ENCODE measurements at regions not wholly inside any gene's neighbourhood (a gene's known extent, or its start where the extent isn't known, plus 50 kb on each side); places are given as distances from the start of the nearest gene placed in this dataset.

DNA sequence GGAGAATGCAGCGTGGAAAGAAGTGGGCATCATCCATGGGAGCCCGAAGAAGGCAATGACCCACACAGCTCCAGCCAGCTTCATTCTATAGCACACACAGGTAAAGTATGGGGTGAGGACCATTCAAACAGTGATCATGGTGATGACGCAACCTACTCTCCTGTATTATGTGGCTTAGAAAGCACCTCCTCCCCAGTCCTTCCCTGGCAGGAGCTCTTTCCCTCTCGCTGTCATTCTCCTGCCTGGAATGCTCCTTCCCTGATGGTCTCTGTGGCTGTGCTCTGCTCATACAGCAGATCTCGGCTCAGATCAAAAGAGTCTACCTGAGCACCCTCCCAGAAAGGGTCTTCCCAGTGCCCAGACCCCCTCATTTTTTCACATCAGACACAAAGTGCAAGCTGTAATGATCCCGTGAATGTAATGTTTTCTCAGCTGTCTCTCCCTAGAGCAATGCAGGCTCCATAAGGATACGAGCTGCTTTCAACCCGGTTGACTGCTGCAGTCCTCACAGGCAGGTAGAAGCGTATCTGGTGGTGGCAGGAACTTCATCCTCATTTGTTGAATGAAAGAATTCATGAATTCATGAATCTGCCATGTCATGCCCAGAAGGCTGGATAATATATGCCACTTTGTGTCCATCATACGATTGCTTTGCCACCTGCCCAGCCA is 248.8 kb downstream of the HS3ST3A1 start:
- Histone ChIP-seq H4K91ac (ENCODE audit: insufficient read length, low read depth, low read length) (no peak overlapping the region), H3K9me3 (ENCODE audit: control insufficient read depth, low read depth, low read length) (no peaks in the 10 kb centered on the region), H4K5ac (ENCODE audit: insufficient read length, low read depth, low read length) (no peak overlapping the region), H3K56ac (ENCODE audit: insufficient read length, low read depth, low read length) (no peak overlapping the region), H2AK5ac (ENCODE audit: insufficient read length, low read length) (no peak overlapping the region), H3K23ac (ENCODE audit: insufficient read length, low read depth, low read length) (no peak overlapping the region), H2BK5ac (ENCODE audit: insufficient read length, low read length) (no peak overlapping the region), H3K18ac (ENCODE audit: insufficient read length, low read depth, low read length) (peak overlapping the region; percentile 15), H3K79me2 (ENCODE audit: insufficient read depth, low read length) (no peaks in the 10 kb centered on the region), H3K14ac (ENCODE audit: insufficient read depth, low read length) (no peak overlapping the region), H4K8ac (replicated peaks; ENCODE audit: insufficient read length, low read depth, low read length) (no peak overlapping the region), H3K9ac (ENCODE audit: extremely low read depth, insufficient read length, low read length) (no peak overlapping the region), H3K4me1 (ENCODE audit: insufficient read depth, low read length) (no peaks in the 10 kb centered on the region), H2BK12ac (ENCODE audit: insufficient read length, low read depth, low read length) (no peak overlapping the region), H3K27ac (ENCODE audit: insufficient read length, low read depth, low read length) (no peak overlapping the region), H3K79me1 (ENCODE audit: insufficient read depth, low read depth, low read length, poor library complexity, severe bottlenecking) (no peaks in the 10 kb centered on the region), H3K4me2 (ENCODE audit: insufficient read depth, insufficient read length, low read length) (no peak overlapping the region), H3K23me2 (ENCODE audit: insufficient read length, low read depth, low read length, poor library complexity, severe bottlenecking) (no peaks in the 10 kb centered on the region), H4K20me1 (ENCODE audit: control insufficient read depth, insufficient read depth, insufficient read length) (no peaks in the 10 kb centered on the region), H2AFZ (ENCODE audit: low read length) (no peak overlapping the region), H2BK15ac (ENCODE audit: low read depth, low read length) (no peak overlapping the region), H2BK20ac (ENCODE audit: low read depth, low read length, poor library complexity, severe bottlenecking) (no peak overlapping the region), H3K27me3 (ENCODE audit: insufficient read depth, low read length) (no peaks in the 10 kb centered on the region), H3T11ph (ENCODE audit: low read length) (no peak overlapping the region), H2BK120ac (ENCODE audit: low read depth, low read length, poor library complexity, severe bottlenecking) (no peak overlapping the region), H3K4ac (ENCODE audit: low read depth, low read length) (no peak overlapping the region)
- H3K27ac Mint-ChIP-seq = no peak overlapping the region; a peak in 1 of 7 replicates
- H3K4me3 Mint-ChIP-seq = no peak overlapping the region
- H3K27me3 Mint-ChIP-seq (ENCODE audit: low read depth) = no peaks in the 10 kb centered on the region; the same call in 1 of the 2 replicates
- no peaks in the 10 kb centered on the region for H3K9me3 Mint-ChIP-seq
- TF ChIP-seq, protein P1, sequence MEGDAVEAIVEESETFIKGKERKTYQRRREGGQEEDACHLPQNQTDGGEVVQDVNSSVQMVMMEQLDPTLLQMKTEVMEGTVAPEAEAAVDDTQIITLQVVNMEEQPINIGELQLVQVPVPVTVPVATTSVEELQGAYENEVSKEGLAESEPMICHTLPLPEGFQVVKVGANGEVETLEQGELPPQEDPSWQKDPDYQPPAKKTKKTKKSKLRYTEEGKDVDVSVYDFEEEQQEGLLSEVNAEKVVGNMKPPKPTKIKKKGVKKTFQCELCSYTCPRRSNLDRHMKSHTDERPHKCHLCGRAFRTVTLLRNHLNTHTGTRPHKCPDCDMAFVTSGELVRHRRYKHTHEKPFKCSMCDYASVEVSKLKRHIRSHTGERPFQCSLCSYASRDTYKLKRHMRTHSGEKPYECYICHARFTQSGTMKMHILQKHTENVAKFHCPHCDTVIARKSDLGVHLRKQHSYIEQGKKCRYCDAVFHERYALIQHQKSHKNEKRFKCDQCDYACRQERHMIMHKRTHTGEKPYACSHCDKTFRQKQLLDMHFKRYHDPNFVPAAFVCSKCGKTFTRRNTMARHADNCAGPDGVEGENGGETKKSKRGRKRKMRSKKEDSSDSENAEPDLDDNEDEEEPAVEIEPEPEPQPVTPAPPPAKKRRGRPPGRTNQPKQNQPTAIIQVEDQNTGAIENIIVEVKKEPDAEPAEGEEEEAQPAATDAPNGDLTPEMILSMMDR (conservative IDR thresholded peaks at IDR 0.05) = no peak
- H3K4me1 Mint-ChIP-seq = 0 out of 4 replicates have a peak, but pooled peaks cover 0 to 2% of the 10 kb centered on the region in 2 experiments
- no peaks in the 10 kb centered on the region; a peak in 2 of 7 replicates for H3K36me3 Mint-ChIP-seq (ENCODE audit: insufficient read depth in 1 of 3, low read depth in 3 of 3)
- no peak for DNase-seq
- no CpG with 5 or more reads among the region's 10 CpGs for WGBS (ENCODE audit: extremely low coverage, insufficient read length, low lambda C conversion rate)

Data from H9 (cell line).